B cell (primary cell): ENCODE measurements at regions not wholly inside any gene's neighbourhood (a gene's known extent, or its start where the extent isn't known, plus 50 kb on each side); places are given as distances from the start of the nearest gene placed in this dataset.

Experiments used
- CTCF ChIP-seq: fragments of 200-600 bp; IDR thresholded peaks from one replicate; pipeline ENCODE4 v1.8.0; 2022; ENCODE audit warnings: antibody characterized with exemption, mild to moderate bottlenecking
- EZH2 ChIP-seq: IDR thresholded peaks from 2 replicates; pipeline ENCODE4 v1.6.1; 2012; ENCODE audit warnings: borderline replicate concordance, low read depth, mild to moderate bottlenecking, moderate library complexity, low read length; ENCODE audit not compliant: insufficient read depth, poor library complexity, severe bottlenecking

- TF ChIP-seq CTCF, result no peak
- no peak for TF ChIP-seq EZH2
These were observed 122.8 kb downstream of the ATXN7L3B start for GRCh38 chr12:74660442-74660841.
